Panc1 (cell line): ENCODE measurements at regions not wholly inside any gene's neighbourhood (a gene's known extent, or its start where the extent isn't known, plus 50 kb on each side); places are given as distances from the start of the nearest gene placed in this dataset.
"Not testable (repeated sequence)": the region's sequence is repeated elsewhere in the genome, so short reads cannot be mapped to it uniquely, and the experiment has no call there.

Experiments used
- CTCF ChIP-seq: fragments of 450-650 bp; IDR thresholded peaks from 2 replicates; pipeline ENCODE4 v1.5.1; 2017; ENCODE audit warnings: mild to moderate bottlenecking
- POLR2AphosphoS5 ChIP-seq: IDR thresholded peaks from 2 replicates; pipeline ENCODE4 v1.6.1; 2012; ENCODE audit warnings: mild to moderate bottlenecking, low read depth, low read length, moderate library complexity
- SIN3A ChIP-seq: IDR thresholded peaks from 2 replicates; pipeline ENCODE4 v1.6.1; 2012; ENCODE audit warnings: low read depth, mild to moderate bottlenecking, low read length, moderate library complexity, borderline replicate concordance; ENCODE audit not compliant: insufficient read depth
- TCF7L2 ChIP-seq: IDR thresholded peaks from 2 replicates; pipeline ENCODE4 v1.6.1; 2011; ENCODE audit warnings: mild to moderate bottlenecking, low read depth, low read length, inconsistent platforms

- TF ChIP-seq POLR2AphosphoS5, CTCF, SIN3A, TCF7L2: not testable (repeated sequence)
Measured at GRCh38 chr14:105859073-105859716, 332.8 kb downstream of the TMEM121 start.
